Activated CD4-positive, alpha-beta T cell treated with anti-CD3 and anti-CD28 coated beads, Interleukin-2, amount 50 U/mL, for 48 hours (primary cell): ENCODE measurements at regions not wholly inside any gene's neighbourhood (a gene's known extent, or its start where the extent isn't known, plus 50 kb on each side); places are given as distances from the start of the nearest gene placed in this dataset.
"Not testable (repeated sequence)": the region's sequence is repeated elsewhere in the genome, so short reads cannot be mapped to it uniquely, and the experiment has no call there.

Experiments
- DNase-seq, 2 experiments: peaks; one replicate each; pipeline ENCODE4 v3.0.0-alpha.2; 2020

GRCh38 chr4:134691915-134692314, 490.3 kb upstream of the PABPC4L start:
- no peak for DNase-seq

- no peak for DNase-seq
Measured at GRCh38 chr4:134687646-134688628, 486.3 kb upstream of the PABPC4L start.

GRCh38 chr4:134677209-134677814, 475.7 kb upstream of the PABPC4L start:
- no peak for DNase-seq

- DNase-seq = no peak
Measured at GRCh38 chr4:134668237-134668636, 466.6 kb upstream of the PABPC4L start.

- DNase-seq = no peak
Measured at GRCh38 chr4:134666640-134667039, 465.1 kb upstream of the PABPC4L start.

GRCh38 chr4:134665429-134665828, 463.8 kb upstream of the PABPC4L start:
- no peak for DNase-seq

- DNase-seq = no peak
Measured at GRCh38 chr4:134663742-134664141, 462.2 kb upstream of the PABPC4L start.

GRCh38 chr4:134650461-134650860, 448.9 kb upstream of the PABPC4L start:
- DNase-seq = no peak

- DNase-seq = no peak
Measured at GRCh38 chr4:134645778-134646177, 444.2 kb upstream of the PABPC4L start.

GRCh38 chr4:134636338-134637051, 434.9 kb upstream of the PABPC4L start:
- no peak for DNase-seq

- no peak for DNase-seq
Measured at GRCh38 chr4:134634301-134634700, 432.7 kb upstream of the PABPC4L start.

GRCh38 chr4:134632056-134632455, 430.5 kb upstream of the PABPC4L start:
- no peak for DNase-seq

- no peak for DNase-seq
Measured at GRCh38 chr4:134628066-134628465, 426.5 kb upstream of the PABPC4L start.

GRCh38 chr4:134627366-134627765, 425.8 kb upstream of the PABPC4L start:
- DNase-seq = no peak

- DNase-seq = no peak
Measured at GRCh38 chr4:134624365-134624764, 422.8 kb upstream of the PABPC4L start.

- not testable (repeated sequence) for DNase-seq
Measured at GRCh38 chr4:134622626-134623575, 421.3 kb upstream of the PABPC4L start.

GRCh38 chr4:134622199-134622598, 420.6 kb upstream of the PABPC4L start:
- DNase-seq = no peak

GRCh38 chr4:134621715-134622114, 420.1 kb upstream of the PABPC4L start:
- not testable (repeated sequence) for DNase-seq

GRCh38 chr4:134610956-134611355, 409.4 kb upstream of the PABPC4L start:
- DNase-seq = no peak

- DNase-seq = no peak
Measured at GRCh38 chr4:134610172-134610571, 408.6 kb upstream of the PABPC4L start.

GRCh38 chr4:134601706-134602105, 400.1 kb upstream of the PABPC4L start:
- DNase-seq = no peak

GRCh38 chr4:134591326-134591725, 389.7 kb upstream of the PABPC4L start:
- DNase-seq = no peak
